Tibial nerve (tissue), 4 donors: ENCODE measurements at regions not wholly inside any gene's neighbourhood (a gene's known extent, or its start where the extent isn't known, plus 50 kb on each side); places are given as distances from the start of the nearest gene placed in this dataset.

Experiments
- EP300 ChIP-seq, 2 donors: sonication (generic); formaldehyde crosslinking; IDR thresholded peaks; one replicate each; pipeline ENCODE4 v1.6.1; 2017; ENCODE audit warnings: antibody characterized with exemption in 2 of 2, mild to moderate bottlenecking in 1 of 2
- POLR2A ChIP-seq, 2 donors: fragments of 450-650 bp; IDR thresholded peaks; one replicate each; pipeline ENCODE4 v1.6.1; 2017; ENCODE audit warnings: antibody characterized with exemption in 2 of 2, mild to moderate bottlenecking in 2 of 2, moderate library complexity in 2 of 2
- TF ChIP-seq, protein P1 (sequence below), 5 experiments: fragments of 200-600 bp in 3 of 5; fragments of 450-650 bp in 2 of 5; sonication (generic) in 3 of 5; IDR thresholded peaks; one replicate each; pipeline ENCODE4 v1.5.1; 2016 to 2019; ENCODE audit warnings: antibody characterized with exemption in 5 of 5, mild to moderate bottlenecking in 3 of 5, moderate library complexity in 2 of 5

GRCh38 chr1:238980053-238980452, 406.3 kb upstream of the CHRM3 start:
- TF ChIP-seq, protein P1, sequence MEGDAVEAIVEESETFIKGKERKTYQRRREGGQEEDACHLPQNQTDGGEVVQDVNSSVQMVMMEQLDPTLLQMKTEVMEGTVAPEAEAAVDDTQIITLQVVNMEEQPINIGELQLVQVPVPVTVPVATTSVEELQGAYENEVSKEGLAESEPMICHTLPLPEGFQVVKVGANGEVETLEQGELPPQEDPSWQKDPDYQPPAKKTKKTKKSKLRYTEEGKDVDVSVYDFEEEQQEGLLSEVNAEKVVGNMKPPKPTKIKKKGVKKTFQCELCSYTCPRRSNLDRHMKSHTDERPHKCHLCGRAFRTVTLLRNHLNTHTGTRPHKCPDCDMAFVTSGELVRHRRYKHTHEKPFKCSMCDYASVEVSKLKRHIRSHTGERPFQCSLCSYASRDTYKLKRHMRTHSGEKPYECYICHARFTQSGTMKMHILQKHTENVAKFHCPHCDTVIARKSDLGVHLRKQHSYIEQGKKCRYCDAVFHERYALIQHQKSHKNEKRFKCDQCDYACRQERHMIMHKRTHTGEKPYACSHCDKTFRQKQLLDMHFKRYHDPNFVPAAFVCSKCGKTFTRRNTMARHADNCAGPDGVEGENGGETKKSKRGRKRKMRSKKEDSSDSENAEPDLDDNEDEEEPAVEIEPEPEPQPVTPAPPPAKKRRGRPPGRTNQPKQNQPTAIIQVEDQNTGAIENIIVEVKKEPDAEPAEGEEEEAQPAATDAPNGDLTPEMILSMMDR (IDR thresholded peaks at IDR 0.05), result no peak
- TF ChIP-seq POLR2A (IDR thresholded peaks at IDR 0.05) (no peak), EP300 (IDR thresholded peaks at IDR 0.05) (no peak)
